T-helper 22 cell (primary cell): ENCODE measurements at regions not wholly inside any gene's neighbourhood (a gene's known extent, or its start where the extent isn't known, plus 50 kb on each side); places are given as distances from the start of the nearest gene placed in this dataset.

ENCODE experiments used
- DNase-seq: peaks from one replicate; pipeline ENCODE4 v3.0.0-alpha.2; 2020; ENCODE audit warnings: low read depth

DNA sequence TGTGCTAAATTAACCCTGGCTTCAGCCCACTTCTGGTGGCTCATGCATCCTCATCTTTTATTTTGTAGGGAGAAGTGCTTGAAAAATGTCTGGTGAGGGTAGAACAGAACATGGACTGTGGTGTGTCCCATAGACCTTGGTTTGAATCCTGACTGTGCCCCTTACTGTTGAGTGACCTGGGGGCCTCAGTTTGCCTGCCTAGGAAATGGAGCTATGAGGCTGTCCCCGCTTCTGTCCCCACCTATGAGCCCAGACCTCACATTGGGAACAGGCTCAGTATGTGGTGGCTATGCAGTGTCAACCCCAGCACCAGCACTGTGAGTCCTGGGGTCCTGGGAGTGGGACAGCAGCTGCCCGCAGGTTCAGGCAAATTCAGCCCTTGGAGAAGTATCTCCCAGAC is 186.3 kb upstream of the GSE1 start:
- no peak for DNase-seq

DNA sequence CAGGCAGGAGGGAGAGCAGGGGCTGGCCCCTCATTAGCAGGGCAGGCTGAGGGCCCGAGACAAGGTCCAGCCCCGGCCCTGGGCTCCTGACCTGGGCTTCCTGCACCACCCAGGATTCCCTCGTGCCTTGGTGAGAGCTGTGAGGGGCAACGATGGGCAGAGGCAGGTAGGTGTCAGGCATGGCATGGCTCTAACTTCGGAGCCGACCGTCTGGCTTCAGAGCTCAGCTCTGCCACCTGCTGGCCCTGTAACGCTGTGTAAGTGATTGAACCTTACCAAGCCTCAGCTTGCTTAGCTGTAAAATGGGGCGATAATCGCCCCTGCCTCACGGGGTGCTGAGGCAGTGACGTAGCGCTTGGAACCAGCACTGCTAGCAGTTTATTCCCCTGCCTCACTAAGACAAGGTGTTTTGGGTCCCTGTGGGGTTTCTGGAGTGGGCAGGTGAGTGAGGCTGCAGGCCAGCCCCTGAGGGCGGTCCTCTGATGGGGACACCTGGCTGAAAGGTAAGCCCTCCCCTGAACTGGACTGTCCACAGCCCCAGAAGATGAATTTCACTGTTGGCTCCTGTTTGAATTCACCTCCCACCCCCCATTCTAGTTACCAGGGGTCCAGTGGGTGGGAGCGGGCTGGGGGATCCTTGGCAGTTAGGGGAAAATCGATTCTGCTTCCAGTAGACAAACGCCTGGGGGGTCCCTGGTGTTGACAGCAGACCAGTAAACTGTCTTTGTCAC is 184.8 kb upstream of the GSE1 start:
- no peak for DNase-seq

DNA sequence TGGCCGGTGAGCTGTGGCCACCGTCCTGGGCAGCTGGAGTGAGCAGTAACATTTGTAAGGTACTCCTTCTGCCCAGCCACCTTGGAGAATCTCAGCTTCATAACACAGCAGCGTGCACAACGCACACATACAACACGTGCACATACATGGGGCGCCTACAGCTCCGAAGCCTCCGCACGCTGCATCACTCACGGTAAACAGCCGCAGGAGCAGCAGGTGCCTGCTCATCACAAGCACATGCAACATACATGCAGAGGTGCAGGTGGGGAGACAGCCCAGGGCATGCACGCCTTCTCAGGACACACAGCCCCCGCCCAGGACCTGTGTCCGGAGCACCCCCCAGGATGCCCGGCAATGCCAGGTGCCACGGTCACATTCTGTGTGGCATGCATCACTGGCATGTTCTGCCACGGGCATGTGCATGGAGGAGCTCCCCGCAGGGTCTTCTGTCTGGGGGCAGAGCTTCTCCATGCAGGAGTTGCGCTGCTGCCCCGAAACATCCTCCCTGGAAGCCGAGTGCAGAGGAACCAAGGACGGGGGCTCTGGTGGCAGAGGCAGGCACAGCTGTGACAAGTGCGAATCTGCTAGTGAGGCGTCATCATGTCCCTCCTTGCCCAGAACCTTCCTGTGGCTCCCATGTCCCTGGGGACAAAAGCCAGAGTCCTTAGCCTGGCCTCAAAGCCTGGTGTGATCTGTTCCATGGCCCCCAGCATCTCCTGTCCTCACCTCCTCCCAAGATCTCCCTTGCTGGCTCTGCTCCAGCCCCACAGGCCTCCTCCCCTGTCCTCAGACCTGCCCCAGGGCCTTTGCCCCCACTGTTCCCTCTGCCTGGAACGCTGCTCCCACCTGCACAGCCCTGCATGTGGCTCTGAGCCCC is 184.0 kb upstream of the GSE1 start:
- DNase-seq: no peak

DNA sequence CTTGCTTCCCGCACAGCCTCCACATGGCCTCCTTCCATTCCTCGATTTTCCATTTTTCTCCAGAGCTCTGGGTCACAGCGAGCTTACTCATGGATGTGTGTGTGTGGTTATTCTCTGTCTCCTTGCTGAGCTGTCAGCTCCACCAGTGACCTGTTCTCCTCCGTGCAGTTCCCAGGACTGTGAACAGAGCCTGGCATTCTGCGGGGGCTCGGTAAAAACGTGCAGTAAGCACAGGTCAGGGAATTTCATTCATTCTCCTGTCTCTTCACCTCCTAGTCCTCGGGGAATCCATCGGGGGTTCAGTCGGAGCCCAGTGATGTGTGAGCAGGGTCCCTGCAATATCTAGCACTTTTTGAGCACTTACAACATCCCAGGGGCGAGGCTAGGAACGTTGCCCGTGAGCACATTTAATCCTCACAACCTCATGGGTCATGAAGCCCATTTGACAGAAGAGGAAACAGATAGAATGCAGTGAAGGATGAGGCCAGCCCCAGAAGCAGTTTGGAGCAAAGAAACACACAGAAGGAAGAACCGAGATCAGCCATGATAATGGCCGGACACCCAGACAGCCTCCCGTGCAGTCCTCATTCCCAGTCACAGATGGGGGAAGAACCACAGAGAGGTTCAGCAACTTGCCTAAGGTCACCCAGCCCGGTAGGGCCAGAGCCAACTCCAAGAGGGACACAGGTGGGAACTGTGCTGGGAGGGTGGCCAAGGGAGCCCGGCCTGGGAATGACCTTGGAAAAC is 183.2 kb upstream of the GSE1 start:
- DNase-seq: no peak

DNA sequence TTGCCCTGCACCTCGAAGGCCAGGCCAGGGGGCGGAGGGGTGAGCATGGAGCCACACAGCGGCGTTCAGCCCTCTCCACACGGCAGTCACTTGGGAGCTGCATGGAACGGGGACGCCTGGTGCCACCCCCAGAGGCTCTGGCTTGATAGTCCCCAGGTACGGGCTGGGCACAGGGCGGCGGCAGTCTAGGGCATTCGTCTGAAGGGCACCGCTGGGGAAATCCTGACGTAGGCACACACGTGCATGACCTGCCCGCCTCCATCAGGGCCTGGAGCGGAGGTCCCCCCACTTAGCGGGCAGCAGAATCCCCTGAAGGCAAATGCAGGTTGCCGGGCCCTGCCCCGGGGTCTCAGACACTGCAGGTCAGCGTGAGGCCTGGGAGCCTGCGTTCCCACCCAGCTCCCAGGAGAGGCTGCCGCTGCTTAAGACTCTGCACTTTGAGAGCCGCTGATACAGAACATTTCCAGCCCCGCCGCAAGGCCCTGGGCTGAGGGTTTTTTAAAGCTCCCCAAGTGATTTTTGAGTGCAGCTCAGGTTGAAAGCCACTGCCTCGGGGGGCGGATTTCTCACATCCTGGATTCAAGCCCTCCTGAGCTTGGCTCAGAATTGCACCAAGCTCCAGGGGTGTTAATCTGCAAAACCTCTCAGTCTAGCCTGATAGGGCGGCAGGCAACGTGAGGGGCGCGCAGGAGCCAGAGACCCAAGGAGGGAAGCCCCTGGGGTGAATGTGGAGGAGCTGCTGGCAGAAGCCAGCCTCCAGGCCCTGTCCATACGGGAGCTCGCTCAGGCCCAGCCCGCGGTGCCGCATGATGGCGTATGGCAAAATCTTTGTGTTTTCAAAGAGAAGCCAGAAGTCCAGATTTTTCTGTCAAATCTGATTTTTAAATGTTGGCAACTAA is 182.3 kb upstream of the GSE1 start:
- DNase-seq: no peak

DNA sequence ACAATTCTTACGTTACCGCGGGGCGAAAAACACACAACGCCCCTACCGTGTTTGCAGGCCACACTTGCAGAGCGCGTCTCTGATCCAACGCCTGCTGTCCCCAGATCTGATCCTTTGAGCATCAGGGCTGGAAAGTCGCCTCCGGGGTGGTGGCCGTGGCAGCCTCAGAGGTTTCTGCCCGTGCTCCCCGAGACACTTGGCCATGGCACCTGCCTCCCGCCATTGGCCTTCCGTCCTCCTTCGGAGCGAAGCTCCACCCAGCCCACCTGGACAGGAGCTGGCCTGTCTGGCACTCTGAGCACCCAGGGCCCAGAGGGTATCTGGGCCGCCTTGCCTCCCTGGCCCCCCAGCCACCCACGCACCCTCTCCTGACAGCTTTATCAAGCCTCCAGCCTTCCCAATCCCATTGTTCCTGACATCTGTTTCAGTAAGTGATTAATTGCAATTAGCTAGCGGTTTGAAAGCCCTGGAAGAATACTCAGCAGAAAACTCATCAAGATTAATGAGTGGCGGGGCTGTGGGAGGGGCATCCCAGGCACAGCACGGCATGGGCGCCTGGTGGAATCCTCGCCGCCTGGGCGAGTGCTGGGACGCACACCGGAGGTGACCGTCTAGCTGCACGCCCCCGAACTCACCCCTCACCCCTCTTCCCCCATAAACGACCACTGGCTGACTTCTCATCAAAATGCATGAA is 181.5 kb upstream of the GSE1 start:
- DNase-seq: no peak

DNA sequence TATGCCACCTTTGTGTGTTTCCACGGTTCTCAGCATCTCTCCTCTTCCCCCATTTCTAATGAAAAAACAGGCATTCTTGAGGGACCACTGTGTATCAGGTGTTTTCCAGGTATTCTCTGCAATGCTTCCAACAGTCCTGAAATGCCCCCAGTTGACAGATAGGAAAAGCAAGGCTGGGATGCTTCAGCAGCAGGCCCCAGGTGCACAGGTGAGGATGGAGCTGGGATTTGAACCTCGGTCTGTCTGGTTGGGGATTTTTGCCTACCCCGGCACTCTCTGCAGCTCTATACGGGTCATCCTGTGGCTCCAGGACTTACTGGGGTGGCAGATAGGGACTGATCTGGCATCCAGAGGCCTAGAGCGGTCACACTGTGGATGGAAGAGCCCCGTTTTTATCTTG is 180.5 kb upstream of the GSE1 start:
- no peak for DNase-seq

DNA sequence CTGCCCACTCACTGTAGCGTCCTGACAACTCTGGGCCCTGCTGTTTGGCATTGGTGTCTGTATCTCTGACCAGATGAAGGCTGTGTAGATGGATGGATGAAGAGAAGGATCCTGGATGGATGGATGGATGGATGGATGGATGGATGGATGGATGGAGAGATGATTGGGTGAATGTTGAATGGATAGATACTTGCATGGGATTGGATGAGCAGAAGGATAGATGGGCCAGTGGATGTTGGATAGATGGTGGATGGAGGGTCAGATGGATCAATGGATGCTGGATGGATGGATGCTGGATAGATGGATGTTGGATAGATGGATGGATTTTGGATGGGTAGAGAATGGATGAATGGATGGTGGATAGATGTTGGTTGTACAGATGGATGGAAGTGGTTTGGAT is 179.6 kb upstream of the GSE1 start:
- DNase-seq: no peak

DNA sequence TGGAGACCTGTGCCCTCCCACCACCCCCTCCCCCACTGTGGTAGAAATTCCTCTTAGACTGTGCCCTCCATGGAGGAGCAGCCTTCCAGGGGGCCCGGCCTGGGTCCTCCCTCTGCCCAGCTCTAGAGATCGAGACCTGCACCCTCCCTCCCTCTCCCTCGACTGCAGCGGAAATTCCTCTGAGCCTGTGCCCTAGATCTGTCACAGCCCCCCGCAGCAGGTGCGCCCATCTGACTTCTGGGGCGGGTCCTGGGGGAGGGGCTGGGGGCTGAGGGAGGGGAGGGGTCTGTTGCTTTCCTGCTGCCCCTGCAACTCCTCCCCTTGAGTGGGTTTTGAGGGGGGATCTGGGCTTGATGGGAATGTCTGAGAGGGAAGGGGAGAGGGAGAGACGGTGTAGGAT is 177.8 kb upstream of the GSE1 start:
- no peak for DNase-seq

DNA sequence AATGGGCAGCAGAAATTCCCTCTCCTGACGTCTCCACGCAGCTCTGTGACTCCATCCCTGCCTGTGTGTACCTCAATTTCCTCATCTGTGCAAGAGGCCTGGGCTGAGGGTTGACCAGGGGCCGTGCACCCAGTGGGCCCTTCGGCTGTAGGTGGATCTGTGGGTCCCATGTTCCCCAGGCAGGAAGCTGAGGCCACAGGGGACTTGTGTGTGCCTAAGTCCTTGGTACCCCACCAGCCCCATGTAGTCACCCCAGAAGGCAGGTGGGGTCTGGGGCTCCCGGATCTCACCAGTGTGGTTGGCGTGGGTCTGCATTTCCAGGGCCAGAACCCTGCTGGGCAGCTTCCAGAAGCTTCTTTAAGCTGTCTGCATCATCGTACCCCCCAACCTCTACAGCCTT is 177.4 kb upstream of the GSE1 start:
- DNase-seq: no peak

DNA sequence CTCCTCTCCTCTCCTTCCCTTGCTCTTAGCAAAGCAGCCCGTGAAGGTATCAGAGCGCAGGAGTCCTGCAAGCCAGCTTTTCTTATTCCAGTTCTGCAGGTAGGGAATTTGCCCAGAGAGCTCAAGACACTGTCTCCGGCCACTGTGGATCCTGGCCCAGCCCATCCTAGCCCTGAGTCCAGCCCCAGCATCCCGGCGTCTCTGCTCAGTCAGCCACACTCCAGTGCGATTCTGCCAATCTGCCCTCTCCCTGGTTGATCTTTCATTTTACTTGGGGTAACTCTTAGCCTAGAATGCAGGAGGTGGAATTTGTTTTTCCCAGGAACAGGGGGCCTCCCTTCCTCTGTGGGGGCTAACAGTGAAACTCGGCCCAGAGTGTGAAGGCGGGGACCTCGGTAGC is 176.9 kb upstream of the GSE1 start:
- no peak for DNase-seq

DNA sequence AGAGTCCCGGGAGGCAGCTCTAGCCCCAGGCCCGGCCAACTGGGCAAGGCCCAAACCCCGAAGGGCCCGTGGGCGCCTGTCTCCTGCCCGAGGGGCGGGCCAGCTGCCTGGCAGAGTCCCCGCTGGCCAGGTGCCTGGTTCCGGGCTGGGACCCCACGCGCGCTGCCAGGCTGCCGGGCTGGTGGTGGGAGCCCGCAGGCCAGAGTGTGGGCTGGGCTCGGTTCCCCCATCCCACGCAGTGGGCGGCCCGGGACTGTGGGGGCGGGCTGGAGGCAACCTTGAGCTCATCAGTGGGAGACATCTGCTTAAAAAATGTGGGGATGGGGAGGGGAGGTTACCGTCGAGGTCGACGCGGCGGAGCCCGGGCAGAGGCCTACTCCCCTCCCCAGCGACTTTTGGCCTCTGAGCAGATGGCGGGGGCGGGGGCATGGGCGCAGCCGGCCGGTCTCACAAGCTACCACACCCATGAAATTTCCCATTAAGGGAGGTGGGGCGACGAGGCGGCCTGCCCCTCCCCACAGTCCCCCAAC is 176.4 kb upstream of the GSE1 start:
- no peak for DNase-seq

DNA sequence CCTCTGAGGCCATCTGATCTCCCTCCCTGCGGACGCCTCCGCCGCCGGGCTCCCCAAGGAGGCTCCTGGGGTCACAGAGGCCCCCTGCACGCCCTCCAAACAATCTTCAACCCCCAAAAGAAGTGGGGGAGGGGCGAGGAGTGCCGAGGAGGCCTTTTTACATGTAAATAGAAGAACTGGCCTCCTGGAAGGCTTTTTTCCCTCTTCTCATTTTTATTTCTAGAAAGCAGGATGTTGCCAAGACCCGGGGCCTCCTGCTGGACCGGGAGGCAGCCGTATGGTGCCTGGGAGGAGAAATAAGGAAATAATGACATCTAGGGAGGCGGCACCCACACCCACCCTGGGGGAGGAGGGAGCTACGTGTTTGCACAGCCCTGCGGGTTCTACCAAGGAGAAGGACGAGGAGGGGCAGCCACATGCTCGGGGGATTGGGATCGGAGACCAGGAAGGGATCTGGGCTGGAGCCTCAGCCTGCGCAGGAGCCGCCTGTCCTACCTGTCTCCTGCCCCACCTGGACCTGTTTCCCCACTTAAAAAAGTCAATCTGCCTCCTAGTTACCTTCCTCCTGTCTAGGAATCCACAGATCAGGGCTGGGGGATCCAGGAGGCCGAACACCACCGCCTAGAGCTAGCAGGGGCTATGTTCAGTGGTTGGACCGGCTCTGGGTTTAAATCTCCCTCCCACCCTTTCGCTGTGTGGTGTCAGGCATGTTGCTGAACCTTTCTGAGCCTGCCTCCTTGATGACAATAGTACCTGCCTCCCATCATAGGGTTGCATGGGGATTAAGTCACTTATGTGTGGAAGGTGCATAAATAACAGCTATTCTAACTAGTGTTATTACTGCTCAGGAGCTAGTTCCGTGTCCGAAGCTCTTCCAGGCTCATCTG is 175.7 kb upstream of the GSE1 start:
- no peak for DNase-seq

DNA sequence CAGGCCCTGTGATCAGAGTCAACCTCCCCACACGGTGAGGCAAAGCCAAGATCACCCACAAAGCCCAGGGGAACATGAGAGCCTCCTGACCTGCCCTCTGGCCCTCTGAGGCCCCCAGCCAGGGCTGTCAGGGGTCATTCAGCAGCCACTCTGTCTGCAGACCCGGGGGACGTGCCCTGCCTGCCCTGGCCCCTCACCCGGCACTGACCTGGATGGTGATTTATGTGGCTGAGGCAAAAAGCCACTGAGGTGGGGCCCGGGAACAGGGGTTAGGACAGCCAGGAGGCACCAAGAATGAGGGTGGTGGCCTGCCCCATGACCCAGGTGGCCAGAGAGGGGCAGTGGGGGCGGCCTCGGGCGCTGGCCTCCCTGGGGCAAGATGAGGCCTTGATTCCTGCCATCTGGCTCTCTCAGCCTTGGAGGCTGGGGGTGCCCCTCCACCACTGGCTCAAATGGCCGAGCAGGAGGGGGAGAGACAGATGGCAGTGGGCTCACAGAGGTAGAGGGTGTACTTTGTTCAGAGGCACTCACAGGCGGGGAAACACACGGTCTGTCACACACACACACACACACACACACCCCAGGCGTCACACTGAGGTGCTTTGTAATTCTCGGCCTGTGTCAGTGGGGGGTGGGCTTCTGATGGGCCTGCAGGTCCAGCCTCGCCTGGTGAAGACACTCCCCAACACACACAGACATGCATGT is 174.0 kb upstream of the GSE1 start:
- DNase-seq: no peak

DNA sequence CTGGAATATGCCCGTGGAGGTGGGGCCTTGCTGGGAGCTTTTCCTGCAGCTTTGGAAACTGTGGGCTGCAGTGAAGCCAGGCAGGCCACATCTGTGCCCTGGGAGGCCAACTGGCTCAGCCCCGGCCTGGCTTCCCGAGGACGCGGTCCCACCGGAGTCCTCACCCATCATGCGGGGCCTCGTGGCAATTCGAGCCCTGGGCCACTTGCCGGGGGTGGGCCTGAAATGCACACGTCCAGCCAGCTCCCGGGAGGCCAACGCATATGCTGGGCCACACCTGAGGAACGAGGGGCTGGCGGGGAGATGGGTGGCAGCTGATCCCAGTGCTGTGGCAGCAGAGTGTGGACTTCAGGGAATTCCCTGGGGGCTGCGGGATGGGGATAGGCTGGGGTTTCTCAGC is 172.4 kb upstream of the GSE1 start:
- DNase-seq: no peak

DNA sequence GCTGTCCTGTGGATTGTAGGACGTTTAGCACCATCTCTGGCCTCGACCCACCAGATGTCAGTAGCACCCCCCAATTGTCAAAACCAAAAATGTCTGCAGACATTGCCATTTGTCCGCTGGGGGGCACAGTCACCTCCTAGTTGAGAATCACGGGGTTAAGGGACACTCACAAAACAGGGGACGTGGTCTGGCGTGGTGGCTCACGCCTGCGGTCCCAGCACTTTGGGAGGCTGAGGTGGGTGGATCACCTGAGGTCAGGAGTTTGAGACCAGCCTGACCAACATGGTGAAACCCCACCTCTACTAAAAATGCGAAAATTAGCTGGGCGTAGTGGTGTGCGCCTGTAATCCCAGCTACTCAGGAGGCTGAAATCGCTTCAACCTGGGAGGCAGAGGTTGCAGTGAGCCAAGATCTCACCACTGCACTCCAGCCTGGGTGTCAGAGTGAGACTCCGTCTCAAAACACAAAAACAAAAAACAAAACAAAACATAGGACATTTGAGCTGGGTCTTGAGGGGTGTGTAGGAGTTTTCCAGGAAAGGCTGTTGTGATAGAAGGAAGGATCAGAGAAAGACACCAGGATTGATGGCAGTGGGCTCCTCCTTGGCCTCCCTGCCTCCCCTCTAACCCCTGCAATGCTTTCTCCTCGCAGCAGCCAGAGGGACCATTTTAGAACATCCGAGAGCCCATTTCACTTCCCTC is 171.8 kb upstream of the GSE1 start:
- no peak for DNase-seq

DNA sequence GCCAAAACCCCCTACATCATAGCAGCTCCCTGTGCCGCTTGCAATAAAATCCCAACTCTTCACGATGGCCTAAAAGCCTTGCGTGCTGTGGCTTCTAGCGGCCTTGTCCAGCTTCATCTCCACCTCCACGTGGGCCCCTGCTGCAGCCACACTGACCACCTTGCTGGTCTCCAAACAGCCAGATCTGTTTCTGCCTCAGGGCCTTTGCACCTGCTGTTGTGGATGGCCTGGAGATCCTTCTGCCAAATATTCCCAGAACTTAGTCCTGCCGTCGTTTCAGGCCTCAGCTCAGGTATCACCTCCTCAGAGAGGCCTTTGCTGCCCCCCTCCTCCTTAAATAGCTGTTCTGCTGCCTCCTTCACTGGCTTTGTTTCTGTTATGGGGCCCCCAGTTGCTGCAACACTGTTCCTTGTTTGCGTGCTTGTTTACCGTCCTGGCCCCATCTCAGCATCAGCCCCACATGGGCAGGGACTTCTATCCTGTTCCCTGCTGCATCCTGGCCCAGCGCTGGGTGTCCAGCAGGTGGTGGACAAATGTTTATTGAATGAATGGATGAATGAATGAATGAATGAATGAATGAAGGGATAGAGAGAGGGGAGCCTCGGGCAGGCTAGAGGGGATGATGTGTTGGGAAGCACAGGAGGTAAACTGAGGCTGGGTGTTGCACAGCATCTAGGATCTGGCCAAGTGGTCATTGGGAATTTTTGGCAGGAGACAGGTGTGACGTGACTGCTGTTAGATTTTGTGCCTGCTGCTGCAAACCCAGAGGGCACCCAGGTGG is 171.0 kb upstream of the GSE1 start:
- DNase-seq: no peak

DNA sequence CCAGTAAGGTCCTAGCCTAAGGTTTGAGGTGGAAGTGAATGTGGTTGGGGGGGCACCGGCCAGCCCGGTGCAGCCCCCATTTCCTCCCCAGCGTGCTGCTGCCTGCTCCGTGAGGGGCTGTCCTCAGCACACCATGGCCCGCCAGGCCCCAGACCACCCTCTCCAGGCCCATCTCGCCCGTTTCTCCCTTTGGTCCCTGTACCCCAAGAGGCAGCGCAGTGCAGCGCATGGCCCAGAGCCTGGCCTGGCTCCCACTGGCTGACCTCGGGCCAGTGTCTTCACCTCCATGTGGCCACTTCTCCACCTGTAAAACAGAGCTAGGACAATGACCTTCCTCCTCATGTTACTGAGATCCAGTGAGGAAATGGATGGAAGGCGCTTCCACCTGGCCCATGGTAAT is 170.0 kb upstream of the GSE1 start:
- DNase-seq: no peak
